ENCODE measurements at regions not wholly inside any gene's neighbourhood (a gene's known extent, or its start where the extent isn't known, plus 50 kb on each side); places are given as distances from the start of the nearest gene placed in this dataset.

DNA sequence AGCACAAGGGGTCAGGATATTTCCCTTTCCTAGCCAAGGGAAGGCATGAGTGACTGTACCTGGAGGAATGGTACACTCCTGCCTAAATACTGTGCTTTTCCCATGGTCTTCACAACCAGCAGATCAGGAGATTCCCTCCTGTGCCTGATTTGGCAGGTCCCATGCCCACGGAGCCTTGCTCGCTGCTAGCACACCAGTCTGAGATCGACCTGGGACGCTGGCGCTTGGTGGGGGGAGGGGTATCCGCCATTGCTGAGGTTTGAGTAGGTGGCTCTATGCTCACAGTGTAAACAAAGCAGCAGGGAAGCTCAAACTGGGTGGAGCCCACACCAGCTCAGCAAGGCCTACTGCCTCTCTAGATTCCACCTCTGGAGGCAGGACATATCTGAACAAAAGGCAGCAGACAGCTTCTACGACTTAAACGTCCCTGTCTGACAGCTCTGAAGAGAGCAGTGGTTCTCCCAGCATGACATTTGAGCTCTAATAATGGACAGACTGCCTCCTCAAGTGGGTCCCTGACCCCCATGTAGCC, 486.0 kb upstream of the CHRM3 start:
- no peak for DNase-seq (ENCODE audit: low spot score)

DNA sequence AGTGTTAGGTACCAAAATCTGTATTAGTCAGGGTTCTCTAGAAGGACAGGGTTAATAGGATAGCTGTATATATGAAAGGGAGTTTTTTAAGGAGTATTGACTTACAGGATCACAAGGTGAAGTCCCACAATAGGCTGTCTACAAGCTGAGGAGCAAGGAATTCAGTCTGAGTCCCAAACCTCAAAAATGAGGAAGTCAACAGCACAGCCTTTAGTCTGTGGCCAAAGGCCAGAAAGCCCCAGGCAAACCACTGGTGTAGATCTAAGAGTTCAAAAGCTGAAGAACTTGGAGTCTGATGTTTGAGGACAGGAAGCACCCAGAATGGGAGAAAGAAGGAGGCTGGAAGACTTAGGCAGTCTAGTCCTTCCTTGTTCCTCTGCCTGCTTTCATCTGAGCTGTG, 487.5 kb upstream of the CHRM3 start:
- DNase-seq (ENCODE audit: low spot score): no peak

DNA sequence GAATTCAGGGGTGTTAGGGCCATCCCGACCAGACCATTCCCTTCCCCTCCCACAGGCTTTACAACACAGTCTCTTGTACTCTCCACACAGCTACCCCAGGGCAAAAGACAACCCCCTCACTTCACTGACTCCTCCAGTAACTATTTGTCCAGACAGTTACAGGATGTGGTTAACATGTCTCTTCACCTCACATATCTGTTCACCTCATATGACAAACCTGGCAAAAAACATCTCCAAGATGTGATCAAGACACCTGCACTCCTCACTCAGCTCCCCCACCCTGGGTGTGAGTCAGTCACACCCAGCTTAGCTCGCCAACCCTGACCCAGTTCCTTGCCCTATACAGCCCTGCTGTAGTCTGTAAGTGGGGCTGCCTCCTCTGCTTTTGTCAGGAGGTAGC, 490.5 kb upstream of the CHRM3 start:
- DNase-seq (ENCODE audit: low spot score): no peak

DNA sequence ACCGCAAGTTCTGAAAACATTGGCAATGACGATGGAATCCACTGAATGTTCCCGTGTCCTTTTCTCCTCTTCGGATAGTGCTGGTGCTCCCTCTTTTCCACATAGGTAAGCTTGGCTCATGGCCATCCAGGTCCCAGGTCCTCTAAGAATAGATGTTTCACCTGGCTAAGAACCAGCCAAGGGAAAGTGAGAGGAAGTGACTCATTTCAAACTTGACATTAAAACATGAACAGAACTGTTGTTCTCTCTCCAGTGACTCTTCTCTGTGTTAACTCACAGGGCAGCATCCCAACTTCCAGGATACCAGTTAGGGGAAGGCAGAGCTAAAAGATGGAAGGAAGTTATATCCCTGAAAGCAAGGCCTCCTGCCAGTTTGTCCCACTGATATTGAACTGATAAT, 493.8 kb upstream of the CHRM3 start:
- peak; percentile 19 for DNase-seq (ENCODE audit: low spot score)

DNA sequence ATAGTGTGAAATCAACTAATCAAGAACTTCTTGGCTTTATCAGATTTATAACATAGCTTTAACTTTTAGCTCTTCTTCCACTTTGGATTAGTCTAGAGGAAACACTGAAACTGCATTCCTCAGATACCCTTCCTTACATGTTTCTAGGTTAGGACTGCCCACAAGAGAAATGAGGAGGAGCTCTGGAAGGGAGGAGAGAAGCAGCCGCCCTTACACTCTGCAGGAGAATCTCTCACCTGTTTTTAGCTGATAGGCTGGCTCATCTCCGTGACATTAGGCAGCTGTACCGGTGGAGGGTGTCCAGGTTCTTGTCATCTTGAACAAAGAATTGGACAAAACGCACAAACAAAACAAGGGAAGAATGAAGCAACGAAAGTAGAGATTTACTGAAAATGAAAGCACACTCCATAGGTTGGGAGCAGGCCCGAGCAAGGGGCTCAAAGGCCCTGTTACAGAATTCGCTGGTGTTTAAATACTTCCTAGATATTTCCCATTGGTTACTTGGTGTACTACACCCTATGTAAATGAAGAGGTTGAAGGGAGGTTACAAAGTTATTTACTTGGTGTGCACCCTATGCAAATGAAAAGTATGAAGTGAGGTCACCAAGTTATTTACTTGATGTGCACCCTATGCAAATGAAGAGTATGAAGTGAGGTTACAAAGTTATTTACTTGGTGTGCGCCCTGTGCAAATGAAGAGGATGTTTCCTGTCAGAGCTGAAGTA, 524.9 kb upstream of the CHRM3 start:
- no peak for DNase-seq (ENCODE audit: low spot score)

DNA sequence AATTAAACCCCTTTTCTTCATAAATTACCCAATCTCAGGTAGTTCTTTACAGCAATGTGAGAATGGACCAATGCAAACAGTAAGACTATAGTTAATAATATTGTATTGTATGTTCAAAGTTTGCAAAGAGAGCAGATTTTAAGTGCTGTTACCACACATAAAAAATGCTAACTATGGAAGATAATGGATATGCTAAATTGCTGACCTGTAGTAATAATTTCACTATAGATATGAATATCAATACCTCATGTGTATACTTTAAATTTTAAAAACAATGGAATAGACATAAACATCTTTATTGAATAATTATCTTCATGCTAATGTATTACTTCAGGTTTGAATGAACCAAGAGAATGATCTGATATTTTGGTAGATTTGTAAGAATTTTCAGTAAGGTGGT, 552.4 kb upstream of the CHRM3 start:
- no peak for DNase-seq (ENCODE audit: low spot score)

DNA sequence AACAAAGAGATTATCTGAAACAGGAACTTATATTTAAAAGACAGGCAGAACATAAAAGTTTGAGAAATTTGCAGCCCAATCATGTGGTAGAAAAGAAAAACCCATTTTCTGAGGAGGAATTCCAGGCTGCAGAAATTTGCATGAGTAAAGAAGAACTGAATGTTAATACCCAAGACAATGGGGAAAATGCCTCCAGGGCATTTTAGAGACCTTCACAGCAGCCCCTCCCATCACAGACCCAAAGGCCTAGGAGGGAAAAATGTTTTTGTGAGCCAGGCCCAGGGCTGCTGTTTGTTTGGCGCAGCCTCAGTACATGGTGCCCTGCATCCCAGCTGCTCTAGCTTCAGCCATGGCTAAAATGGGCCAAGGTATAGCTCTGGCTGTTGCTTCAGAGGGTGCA, 554.3 kb upstream of the CHRM3 start:
- DNase-seq (ENCODE audit: low spot score): no peak

DNA sequence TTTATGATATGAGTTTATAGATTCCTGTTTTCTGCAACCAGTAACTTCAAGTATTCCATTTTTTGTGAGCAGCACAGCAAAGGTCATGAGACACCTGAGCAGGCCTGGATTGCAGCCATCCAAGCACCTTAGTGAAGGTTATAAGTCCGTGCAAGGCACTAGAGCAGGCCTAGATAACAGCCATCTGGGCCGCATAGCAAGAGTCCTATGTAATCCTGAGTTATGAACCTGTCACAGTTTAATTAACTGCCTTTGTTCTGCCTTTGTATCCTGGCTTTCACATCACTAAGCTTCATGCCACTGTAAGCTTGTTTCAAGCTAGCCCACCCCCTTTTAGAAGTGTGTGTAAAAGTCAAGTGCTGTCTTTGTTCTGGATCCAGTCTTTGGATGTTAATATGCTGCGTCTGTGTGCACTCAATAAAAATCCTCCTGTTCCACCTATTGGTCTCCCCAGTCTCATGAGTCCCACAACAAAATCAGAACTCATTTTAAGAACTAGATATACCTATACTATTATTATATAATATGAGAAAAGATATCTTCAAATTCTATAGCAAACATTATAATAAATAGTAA, 556.2 kb upstream of the CHRM3 start:
- DNase-seq (ENCODE audit: low spot score): no peak

DNA sequence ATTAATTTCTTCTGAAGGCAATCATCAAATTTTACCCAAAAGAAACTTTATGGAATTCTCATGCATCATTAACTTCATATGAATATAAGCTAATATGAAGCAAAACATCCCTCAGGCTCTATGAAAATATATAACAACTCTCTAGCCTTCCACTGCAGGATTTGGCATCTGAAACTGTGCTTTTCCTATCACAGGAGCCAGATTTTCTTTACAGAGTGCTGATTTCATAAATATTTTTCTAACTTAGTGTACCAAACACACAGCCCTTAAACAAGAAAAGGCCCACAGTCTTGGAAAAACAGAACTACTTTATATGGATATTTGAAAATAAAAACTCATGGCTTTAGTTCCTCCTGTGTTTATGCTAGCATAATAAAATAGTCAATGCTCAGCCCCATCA, 559.5 kb upstream of the CHRM3 start:
- DNase-seq (ENCODE audit: low spot score): no peak

DNA sequence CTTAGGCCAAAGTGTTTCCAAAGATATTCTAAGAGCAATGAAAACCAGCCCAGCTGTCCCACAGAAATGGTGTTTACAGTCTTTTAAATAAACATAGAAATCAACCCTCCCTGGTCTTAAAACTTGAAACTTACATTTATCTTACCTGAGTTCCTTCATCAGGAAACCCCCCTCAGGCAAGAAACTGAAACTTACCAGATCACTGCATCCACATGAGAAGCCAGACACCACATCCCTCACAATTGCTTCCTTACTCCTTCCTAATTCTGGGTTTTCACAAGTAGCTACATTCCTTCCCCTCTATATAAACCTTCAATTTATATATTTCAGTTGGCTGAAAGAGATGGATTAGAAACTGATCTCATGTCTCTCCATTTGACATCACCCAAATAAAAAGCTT, 563.0 kb upstream of the CHRM3 start:
- DNase-seq (ENCODE audit: low spot score): no peak

DNA sequence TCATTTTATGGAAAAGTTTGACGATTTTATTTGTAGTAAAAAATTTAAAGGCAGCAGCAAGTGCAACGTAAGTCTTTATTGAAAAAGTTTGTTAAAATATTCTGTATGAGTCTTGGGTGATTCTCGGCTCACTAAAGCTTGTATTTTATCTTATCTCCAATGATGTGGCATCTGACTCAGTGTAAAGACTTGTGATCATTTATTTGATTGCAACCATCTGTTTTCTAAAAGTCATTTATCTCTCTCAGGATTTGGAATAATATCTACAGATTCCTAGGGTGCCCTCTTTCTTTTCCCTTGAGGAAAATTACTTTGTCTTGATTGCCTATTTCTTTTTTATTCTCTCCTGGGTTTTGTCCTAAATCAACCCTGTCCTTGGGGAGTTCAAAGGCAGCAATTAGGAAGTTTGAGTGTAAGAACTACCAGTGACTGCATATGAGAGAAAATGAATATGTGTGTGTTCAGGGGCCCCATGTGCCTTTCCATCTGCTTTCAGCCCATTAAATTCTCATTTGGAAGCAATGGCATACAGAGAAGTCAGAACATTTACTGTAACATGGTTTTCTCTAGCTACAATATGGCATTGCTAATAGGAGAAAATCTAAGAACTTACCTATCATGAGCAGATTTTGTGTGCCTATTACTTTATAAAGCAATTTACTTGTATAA, 575.0 kb upstream of the CHRM3 start:
- no peak for DNase-seq (ENCODE audit: low spot score)

DNA sequence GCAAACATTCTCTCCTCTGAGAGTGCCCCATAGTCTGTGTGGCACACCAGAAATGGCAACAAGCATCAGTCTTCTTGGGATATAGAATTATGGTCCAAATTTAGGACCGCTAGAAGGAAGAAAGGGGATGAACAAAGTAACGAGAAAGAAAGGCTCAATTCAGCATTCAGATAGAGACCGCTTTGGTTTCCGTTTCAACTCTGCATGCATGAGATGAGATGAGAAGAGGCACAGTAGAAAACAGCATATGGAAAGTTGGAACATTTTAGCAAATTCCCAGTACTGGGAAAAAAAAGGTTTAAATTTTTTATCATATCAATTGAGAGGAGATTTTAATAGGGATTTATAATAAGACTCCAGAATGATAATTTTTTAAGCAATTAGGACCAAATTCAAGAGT, 595.5 kb upstream of the CHRM3 start:
- no peak for DNase-seq (ENCODE audit: low spot score)

DNA sequence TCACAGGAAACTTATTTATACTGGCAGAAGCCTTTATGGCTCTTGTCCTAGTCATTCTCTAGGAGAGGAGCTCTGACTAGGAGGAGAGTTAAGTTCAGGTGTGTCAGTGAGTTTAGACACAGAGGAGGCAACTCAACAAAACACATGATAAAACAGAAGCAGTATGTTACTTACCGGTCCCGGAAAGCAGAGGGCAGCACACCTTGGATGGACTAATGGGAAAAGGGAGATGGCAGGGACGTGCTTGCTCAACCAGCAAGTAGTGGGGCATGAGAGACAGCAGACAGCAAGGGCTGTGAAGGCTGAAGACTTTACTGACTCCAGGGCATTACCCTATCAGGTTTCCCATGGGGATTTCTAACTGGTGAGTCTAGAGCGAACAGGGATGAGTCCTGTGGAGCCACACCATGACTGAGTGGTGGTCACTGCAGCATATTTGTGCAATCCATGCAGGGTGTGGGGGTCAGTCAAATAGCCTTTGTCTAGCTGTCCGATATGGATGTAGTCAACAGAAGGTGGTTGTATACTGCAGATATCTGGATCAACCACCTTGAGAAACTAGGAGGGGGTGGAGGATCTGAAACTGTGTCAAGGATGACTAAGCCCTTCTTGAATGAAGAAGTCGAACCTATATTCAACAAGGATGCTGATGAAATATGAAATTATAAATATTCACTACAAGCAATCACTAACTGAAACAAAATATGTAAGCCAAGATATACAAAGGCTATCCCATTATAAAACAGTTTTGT, 596.3 kb upstream of the CHRM3 start:
- DNase-seq (ENCODE audit: low spot score): no peak

DNA sequence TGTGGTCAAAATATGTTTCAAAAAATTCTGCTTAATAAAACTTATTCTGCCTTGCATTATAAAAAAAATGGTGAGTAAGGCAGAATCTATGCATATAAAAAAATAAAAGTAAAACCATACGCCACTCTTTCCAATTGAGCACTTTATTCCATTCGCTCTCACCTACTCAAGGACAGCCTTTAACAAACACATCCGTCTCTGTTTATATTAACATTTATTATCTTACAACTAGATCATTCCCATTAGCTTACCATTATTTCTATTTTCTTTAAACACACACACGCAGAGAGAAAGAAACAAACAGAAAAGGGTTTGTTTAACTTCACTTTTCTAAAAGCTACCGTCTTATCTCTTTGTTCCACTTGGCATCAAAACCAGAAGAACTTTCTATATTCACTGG, 598.9 kb upstream of the CHRM3 start:
- no peak for DNase-seq (ENCODE audit: low spot score)

DNA sequence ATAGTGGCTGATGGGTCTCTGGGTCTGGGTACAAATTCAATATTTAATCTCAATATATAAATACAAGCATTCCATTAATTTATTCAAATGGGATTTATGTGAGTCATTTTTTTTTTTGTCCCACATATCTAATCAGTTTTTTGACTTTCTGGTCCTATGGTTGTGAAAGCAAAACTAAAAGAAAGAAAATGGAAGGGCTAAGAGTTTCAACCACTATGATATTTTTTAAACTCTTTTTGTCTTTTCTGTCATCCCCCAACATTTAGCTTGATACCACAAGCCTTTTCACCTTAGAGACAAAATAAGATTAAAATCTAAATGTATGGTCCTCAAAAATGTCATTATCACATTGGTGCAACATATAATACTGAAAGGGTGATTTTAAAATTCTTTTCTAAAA, 602.7 kb upstream of the CHRM3 start:
- DNase-seq (ENCODE audit: low spot score): no peak

DNA sequence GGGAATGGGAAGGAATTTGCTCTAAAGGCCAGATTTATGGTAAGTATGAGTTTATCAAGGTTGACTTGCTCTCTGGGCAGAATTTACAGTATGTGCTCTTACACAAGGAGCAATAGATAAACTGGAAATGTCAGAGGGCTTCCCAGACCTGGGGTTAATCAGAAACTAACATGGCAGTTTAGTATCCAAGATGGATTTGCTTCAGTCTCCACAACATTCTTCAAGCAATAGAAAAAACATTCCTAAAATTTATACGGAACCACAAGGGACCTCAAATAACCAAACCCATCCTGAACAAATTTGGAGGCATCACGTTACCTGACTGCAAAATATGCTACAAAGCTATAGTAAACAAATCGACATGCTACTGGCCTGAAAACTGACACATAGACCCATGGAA, 606.7 kb upstream of the CHRM3 start:
- DNase-seq (ENCODE audit: low spot score): no peak

DNA sequence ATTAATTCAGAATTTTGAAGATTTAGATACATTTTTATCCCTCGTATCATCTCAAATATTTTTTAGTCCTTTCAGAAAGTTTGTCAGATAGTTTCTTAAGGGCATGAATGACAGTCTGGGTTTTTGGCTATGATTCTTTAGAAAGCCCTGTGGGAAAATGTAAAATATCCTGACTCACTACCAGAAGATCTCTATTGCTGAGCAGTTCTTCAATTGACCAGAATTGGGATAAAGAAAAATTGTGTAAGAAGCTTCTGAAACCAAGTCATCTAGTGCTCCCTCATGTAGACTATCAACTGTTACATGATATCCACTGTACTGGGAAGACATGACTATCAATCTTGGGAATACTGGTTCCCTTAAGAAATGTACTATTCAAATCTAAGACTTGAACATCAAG, 608.3 kb upstream of the CHRM3 start:
- DNase-seq (ENCODE audit: low spot score): no peak

DNA sequence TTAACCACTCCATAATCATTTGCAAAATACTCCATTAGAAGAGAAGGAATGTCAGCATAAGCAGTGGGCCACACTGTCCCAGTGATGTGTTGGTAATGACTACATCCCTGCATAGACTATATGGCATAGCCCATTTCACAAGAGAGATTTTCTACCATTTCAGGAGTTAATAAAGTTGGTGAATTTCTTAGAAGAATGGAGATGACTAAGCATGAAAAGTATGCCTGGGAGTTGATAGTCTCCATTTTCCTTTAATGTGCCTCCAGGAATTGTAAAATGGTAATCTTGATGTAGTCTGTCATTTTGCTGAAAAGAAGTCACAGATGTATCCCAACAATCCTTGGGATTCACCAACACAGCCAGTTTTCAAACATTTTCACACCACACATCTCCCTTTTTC, 608.8 kb upstream of the CHRM3 start:
- no peak for DNase-seq (ENCODE audit: low spot score)

DNA sequence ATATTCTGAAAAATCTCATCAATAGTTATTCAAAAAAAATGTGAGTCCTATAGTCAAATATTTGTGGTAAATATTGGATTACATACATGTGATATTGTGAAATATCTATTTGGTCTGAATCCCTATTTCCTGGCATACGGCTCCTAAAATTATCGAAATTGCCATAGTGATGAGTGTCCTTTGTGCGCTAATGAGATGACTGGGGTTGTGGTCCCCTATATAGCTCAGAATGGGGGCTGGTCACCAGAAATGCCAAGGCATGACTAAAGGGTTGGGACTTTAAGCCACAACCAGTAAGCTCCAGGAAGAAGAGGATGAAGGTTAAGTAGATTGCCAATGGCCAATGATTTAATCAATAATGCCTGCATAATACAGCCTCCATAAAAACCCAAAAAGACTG, 610.2 kb upstream of the CHRM3 start:
- DNase-seq (ENCODE audit: low spot score): no peak

DNA sequence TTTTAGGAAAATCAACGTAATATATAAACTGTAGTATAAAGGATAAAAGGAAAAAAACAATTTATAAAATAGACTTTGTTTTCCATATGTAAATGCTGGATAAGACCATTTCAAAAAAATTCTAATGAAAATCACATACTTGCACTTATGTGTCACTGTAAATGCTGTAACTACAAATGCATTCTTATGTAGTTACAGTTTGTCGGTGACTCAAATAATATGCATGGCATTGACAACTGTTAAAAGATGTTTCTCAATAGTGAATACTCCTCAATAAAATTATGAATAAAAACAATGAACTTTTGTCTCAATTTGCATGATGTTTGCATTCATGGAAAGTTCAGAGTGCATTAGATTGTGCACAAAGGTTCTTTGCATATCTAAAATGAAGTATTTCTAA, 614.0 kb upstream of the CHRM3 start:
- no peak for DNase-seq (ENCODE audit: low spot score)

DNA sequence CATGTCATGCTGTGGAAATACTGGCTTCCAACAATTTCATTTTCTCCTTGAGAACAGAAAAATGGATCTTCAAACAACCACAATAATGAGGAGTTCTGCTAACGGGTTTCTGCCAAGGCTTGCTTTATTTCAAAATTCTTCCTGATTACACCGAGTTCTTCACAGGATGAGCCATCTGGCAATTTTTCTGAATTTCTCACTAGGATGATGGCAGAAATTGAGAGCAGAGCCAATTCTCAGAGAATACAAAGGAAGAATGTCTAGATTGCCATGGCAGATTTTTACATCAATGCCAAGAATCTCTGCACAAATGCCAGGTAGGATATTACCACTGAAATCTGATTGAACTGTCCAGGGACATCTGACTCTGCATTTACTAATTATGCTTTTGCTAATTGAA, 619.0 kb upstream of the CHRM3 start:
- DNase-seq (ENCODE audit: low spot score): no peak

DNA sequence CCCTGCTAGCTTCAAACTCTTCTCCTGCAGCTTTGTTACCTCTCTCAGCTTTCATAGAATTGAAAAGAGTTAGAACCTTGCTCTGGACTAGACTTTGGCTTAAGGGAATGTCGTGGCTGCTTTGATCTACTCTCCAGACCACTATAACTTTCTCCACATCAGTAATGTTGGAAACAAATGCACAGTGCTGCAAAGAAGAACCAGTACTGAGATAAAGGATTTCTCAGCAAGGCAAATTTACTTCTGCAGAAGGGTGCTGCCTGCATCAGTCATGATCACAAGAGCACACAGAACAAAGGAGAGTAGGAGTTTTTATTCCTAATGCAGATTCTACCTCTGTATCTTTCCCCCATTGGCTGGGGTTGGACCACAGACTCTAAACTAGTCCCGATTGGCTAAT, 621.6 kb upstream of the CHRM3 start:
- no peak for DNase-seq (ENCODE audit: low spot score)

DNA sequence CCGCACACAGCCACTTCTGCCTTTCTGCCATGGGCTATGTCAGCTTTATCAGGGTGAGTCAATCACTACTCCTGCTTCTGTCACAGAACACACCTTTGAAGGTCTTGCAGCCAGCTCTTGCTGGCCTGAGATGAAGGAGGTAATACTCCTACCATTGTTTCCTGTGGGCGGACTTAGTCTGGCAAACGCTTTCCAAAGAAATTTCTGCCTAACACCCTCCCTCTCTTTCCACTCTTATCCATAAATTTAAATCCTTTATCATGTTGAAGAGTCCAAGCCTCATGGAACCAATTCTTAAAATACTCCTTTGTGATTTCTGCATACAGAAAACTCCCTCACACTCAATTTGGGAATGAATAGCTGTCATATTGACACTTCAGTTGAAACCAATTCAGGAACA, 633.1 kb upstream of the CHRM3 start:
- DNase-seq (ENCODE audit: low spot score): no peak
